ENCODE measurements at regions not wholly inside any gene's neighbourhood (a gene's known extent, or its start where the extent isn't known, plus 50 kb on each side); places are given as distances from the start of the nearest gene placed in this dataset.

DNA sequence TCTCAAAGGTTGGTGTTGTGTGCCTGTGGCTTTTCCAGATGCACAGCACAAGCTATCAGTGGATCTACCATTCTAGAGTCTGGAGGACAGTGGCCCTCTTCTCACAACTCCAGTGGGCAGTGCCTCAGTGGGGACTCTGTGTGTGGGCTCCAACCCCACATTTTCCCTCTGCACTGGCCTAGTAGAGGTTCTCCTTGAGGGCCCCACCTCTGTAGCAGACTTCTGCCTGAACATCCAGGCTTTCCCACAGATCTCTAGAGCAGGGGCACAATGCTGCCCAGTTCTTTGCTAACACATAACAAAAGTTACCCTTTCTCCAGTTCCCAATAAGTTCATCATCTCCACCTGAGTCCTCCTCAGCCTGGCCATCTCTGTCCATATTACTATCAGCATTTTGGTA, 102.1 kb upstream of the ANKRD55 start:
- TF ChIP-seq, protein P1, sequence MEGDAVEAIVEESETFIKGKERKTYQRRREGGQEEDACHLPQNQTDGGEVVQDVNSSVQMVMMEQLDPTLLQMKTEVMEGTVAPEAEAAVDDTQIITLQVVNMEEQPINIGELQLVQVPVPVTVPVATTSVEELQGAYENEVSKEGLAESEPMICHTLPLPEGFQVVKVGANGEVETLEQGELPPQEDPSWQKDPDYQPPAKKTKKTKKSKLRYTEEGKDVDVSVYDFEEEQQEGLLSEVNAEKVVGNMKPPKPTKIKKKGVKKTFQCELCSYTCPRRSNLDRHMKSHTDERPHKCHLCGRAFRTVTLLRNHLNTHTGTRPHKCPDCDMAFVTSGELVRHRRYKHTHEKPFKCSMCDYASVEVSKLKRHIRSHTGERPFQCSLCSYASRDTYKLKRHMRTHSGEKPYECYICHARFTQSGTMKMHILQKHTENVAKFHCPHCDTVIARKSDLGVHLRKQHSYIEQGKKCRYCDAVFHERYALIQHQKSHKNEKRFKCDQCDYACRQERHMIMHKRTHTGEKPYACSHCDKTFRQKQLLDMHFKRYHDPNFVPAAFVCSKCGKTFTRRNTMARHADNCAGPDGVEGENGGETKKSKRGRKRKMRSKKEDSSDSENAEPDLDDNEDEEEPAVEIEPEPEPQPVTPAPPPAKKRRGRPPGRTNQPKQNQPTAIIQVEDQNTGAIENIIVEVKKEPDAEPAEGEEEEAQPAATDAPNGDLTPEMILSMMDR (IDR thresholded peaks at IDR 0.05): no peak
- H3K4me1 ChIP-seq: no peaks in the 10 kb centered on the region
- ATAC-seq: no peak
- no peaks in the 10 kb centered on the region for H3K9me3 ChIP-seq
- H3K27me3 ChIP-seq: no peaks in the 10 kb centered on the region
- H3K36me3 ChIP-seq: no peaks in the 10 kb centered on the region
- no peak overlapping the region for H3K27ac ChIP-seq
- DNase-seq: no peak
- intact Hi-C loops (cut with DNase I): no loop called here
- H3K4me3 ChIP-seq: no peak overlapping the region

DNA sequence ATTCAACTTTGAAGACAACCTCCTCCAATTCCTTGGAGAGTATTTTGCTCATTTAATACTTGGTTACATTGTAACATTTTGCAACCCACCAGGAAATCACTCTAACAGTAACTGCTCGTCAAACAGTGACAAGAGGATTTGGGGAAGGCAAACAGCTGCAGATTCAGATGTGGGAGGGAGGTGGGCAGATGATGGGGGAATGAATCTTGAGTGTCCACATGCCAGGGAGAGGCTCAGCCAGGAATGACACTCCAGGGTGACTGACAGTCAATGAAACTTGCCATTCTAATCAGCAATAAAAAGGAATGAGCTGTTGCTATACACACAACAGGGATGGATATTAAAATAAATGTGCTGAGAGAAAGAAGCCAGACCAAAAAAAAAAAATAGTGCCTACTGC, 97.7 kb upstream of the ANKRD55 start:
- DNase-seq: no peak
- Histone ChIP-seq H3K4me1 (no peaks in the 10 kb centered on the region), H3K4me3 (no peak overlapping the region), H3K9me3 (no peaks in the 10 kb centered on the region), H3K36me3 (no peaks in the 10 kb centered on the region), H3K27me3 (no peaks in the 10 kb centered on the region), H3K27ac (no peak overlapping the region)
- no peak for ATAC-seq
- intact Hi-C loops (cut with DNase I): no loop called here
- TF ChIP-seq, protein P1 (IDR thresholded peaks at IDR 0.05): no peak

DNA sequence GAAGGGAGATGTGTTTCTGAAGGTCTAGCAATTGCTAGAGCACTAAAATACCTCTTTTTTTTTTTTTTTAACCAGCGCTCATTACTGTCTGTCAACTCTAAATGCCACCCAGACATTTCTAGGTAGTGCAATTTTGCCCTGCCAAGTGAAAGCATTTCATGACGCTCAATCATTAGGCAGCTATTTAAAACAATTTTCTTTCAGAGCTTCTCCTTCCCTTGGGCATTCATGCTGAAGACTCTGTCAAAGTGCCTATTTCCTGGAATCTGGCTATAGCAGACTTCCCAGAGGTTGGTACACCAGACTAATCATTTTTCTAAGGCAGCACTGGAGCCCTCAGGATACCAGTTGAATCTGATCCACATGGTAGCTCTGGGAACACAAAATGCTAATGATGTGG, 97.0 kb upstream of the ANKRD55 start:
- no peak for DNase-seq
- Histone ChIP-seq H3K27me3 (no peaks in the 10 kb centered on the region), H3K36me3 (no peaks in the 10 kb centered on the region), H3K27ac (no peak overlapping the region), H3K4me3 (no peak overlapping the region), H3K4me1 (no peaks in the 10 kb centered on the region), H3K9me3 (no peaks in the 10 kb centered on the region)
- intact Hi-C loops (cut with DNase I): no loop called here
- TF ChIP-seq, protein P1 (IDR thresholded peaks at IDR 0.05): no peak
- ATAC-seq: no peak

DNA sequence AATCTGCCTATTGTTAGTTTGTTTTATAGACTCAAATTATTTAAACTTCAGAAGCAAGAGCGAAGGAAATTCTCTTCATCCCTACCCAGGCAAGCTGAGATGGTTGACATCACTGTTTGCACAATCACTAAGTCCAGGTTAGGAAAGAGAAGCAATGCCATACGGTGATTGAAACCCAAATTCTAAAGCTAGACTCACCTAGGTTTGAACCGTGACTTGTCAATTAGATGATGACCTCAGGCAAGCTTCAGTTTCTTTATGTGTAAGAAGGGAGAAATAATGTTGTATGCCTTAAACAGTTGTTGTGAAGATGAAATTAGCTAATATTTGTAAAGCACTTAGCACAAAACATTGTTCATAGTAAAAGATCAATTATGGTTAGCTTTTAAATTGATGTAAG, 96.5 kb upstream of the ANKRD55 start:
- H3K27me3 ChIP-seq: no peaks in the 10 kb centered on the region
- intact Hi-C loops (cut with DNase I): no loop called here
- H3K4me1 ChIP-seq: no peaks in the 10 kb centered on the region
- ATAC-seq (no peak), DNase-seq (no peak)
- H3K9me3 ChIP-seq: no peaks in the 10 kb centered on the region
- no peaks in the 10 kb centered on the region for H3K36me3 ChIP-seq
- no peak overlapping the region for H3K4me3 ChIP-seq
- TF ChIP-seq, protein P1 (IDR thresholded peaks at IDR 0.05): no peak
- H3K27ac ChIP-seq: no peak overlapping the region

DNA sequence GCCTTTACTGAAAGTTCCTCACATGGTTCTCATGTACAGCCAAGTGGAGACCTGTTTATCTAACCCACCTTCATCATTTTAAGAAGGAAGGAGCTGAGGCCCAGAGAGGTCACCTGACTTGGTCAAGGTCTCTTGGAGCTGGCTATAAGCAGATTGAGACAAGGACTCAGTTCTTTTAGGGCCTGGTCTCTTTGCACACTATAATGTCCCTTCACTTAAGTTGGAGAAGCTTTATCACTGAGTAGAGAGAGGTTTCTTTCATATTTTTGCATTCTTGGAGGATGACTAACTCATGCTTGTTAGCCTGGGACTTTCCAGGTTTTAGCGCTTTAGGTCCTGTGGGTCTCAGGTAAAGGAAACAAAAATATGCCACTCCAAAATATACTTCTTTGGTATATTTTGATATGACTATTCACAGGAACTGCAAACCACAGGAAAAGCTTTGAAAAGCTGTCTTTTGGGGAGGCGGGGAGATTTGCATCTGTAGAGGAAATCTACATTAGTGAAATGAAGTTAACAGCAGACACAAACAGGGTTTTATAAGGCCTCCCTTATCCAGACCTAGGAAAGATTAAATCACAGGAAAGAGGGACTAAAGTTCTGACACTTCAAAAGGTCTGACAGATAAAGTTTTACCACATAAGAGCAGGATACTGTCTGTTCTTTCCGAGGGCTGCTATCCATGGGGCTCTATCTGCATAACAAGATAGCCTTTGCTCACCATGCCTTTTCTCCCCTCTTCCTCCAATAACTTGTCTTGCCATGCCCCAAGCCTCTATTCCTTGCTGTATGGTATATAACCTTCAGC, 95.8 kb upstream of the ANKRD55 start:
- no peak for ATAC-seq
- Histone ChIP-seq H3K4me1 (no peaks in the 10 kb centered on the region), H3K27me3 (no peaks in the 10 kb centered on the region), H3K4me3 (no peak overlapping the region), H3K9me3 (no peaks in the 10 kb centered on the region), H3K36me3 (no peaks in the 10 kb centered on the region), H3K27ac (no peak overlapping the region)
- intact Hi-C loops (cut with DNase I): no loop called here
- no peak for DNase-seq
- TF ChIP-seq, protein P1 (IDR thresholded peaks at IDR 0.05): no peak

All from upper lobe of right lung (tissue), 1 donor.